ENCODE measurements at regions not wholly inside any gene's neighbourhood (a gene's known extent, or its start where the extent isn't known, plus 50 kb on each side); places are given as distances from the start of the nearest gene placed in this dataset.

DNA sequence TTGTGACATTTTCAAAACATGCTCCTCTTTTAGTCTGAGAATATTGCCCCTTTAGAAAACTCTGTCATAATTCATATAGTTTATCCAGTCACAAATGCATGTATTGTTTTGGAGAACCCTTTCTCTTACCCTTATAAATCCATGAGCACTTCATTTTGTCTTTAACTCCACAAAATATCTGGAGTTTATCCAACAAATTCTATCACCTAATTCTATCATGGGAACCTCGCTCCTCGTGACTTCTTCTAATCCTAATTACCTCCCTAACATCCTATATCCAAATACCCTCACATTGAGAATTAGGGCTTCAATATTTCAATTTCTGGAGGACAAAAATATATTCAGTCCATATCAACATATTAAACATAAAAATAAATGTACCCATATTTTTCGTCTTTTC, 1565.9 kb downstream of the ARAP2 start:
- TF ChIP-seq, protein P1, sequence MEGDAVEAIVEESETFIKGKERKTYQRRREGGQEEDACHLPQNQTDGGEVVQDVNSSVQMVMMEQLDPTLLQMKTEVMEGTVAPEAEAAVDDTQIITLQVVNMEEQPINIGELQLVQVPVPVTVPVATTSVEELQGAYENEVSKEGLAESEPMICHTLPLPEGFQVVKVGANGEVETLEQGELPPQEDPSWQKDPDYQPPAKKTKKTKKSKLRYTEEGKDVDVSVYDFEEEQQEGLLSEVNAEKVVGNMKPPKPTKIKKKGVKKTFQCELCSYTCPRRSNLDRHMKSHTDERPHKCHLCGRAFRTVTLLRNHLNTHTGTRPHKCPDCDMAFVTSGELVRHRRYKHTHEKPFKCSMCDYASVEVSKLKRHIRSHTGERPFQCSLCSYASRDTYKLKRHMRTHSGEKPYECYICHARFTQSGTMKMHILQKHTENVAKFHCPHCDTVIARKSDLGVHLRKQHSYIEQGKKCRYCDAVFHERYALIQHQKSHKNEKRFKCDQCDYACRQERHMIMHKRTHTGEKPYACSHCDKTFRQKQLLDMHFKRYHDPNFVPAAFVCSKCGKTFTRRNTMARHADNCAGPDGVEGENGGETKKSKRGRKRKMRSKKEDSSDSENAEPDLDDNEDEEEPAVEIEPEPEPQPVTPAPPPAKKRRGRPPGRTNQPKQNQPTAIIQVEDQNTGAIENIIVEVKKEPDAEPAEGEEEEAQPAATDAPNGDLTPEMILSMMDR (IDR thresholded peaks at IDR 0.05), result no peak
- TF ChIP-seq POLR2AphosphoS5 (IDR thresholded peaks at IDR 0.05; ENCODE audit: low read depth, low read length) (no peak), SIN3A (IDR thresholded peaks at IDR 0.05; ENCODE audit: borderline replicate concordance, insufficient read depth, low read depth, low read length) (no peak), TCF7L2 (IDR thresholded peaks at IDR 0.05; ENCODE audit: low read depth, low read length) (no peak)
- TF ChIP-seq, protein P2, sequence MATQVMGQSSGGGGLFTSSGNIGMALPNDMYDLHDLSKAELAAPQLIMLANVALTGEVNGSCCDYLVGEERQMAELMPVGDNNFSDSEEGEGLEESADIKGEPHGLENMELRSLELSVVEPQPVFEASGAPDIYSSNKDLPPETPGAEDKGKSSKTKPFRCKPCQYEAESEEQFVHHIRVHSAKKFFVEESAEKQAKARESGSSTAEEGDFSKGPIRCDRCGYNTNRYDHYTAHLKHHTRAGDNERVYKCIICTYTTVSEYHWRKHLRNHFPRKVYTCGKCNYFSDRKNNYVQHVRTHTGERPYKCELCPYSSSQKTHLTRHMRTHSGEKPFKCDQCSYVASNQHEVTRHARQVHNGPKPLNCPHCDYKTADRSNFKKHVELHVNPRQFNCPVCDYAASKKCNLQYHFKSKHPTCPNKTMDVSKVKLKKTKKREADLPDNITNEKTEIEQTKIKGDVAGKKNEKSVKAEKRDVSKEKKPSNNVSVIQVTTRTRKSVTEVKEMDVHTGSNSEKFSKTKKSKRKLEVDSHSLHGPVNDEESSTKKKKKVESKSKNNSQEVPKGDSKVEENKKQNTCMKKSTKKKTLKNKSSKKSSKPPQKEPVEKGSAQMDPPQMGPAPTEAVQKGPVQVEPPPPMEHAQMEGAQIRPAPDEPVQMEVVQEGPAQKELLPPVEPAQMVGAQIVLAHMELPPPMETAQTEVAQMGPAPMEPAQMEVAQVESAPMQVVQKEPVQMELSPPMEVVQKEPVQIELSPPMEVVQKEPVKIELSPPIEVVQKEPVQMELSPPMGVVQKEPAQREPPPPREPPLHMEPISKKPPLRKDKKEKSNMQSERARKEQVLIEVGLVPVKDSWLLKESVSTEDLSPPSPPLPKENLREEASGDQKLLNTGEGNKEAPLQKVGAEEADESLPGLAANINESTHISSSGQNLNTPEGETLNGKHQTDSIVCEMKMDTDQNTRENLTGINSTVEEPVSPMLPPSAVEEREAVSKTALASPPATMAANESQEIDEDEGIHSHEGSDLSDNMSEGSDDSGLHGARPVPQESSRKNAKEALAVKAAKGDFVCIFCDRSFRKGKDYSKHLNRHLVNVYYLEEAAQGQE (IDR thresholded peaks at IDR 0.05; ENCODE audit: insufficient read depth in 1 of 2, low read depth in 2 of 2, low read length in 1 of 2), result no peak

All from Panc1 (cell line).